ENCODE measurements at regions not wholly inside any gene's neighbourhood (a gene's known extent, or its start where the extent isn't known, plus 50 kb on each side); places are given as distances from the start of the nearest gene placed in this dataset.

GRCh38 chr3:194054016-194054415 is 81.9 kb upstream of the HES1 start:
- no peak for TF ChIP-seq CTCF (IDR thresholded peaks at IDR 0.05)
- TF ChIP-seq POLR2A (IDR thresholded peaks at IDR 0.05) = no peak
